IMR-90 (cell line): ENCODE measurements at regions not wholly inside any gene's neighbourhood (a gene's known extent, or its start where the extent isn't known, plus 50 kb on each side); places are given as distances from the start of the nearest gene placed in this dataset.

Experiments
- ATAC-seq: fragments of 200-7000 bp; cut with Tn5 transposase; 2 replicates; pipeline ENCODE4 v1.9.1; 2020; ENCODE audit warnings: low read depth, mild to moderate bottlenecking, moderate library complexity
- BruUV-seq: library from RNA; stranded (reverse); fragments of 400-500 nt; replicated peaks from 2 replicates; lab custom pipeline; 2021; lab: Mats Ljungman, UMichigan
- CTCF ChIA-PET: fragments of 300-600 bp; formaldehyde crosslinking; extraction: SDS; loops from one replicate; lab custom pipeline; 2021; ENCODE audit warnings: antibody characterized with exemption; lab: Yijun Ruan, JAX
- POLR2A ChIA-PET: fragments of 300-600 bp; sonication (Branson Sonifier 250); formaldehyde crosslinking; loops from one replicate; lab custom pipeline; 2022; ENCODE audit warnings: antibody characterized with exemption; ENCODE audit not compliant: unreplicated experiment; lab: Charles Lee
- DNase-seq: peaks from one replicate; pipeline ENCODE4 v3.0.0; 2013
- H2AFZ ChIP-seq: replicated peaks from 2 replicates; pipeline ENCODE3; 2013; ENCODE audit warnings: low read length, mild to moderate bottlenecking; ENCODE audit not compliant: poor library complexity
- H2AK5ac ChIP-seq: 2 replicates; pipeline ENCODE4 v1.6.1; 2013; ENCODE audit warnings: low read depth, low read length, inconsistent platforms
- H2AK9ac ChIP-seq: replicated peaks from 2 replicates; pipeline ENCODE3; 2013; ENCODE audit warnings: mild to moderate bottlenecking, low read depth, low read length, moderate library complexity; ENCODE audit not compliant: poor library complexity
- H2BK120ac ChIP-seq: 2 replicates; pipeline ENCODE4 v1.6.1; 2013; ENCODE audit warnings: low read depth, low read length, inconsistent platforms
- H2BK15ac ChIP-seq: 3 replicates; pipeline ENCODE4 v1.6.1; 2013; ENCODE audit warnings: low read depth, low read length, inconsistent platforms
- H2BK20ac ChIP-seq: 2 replicates; pipeline ENCODE4 v1.6.1; 2013; ENCODE audit warnings: low read depth, mild to moderate bottlenecking, inconsistent platforms, low read length, moderate library complexity
- H2BK5ac ChIP-seq: 2 replicates; pipeline ENCODE4 v1.6.1; 2013; ENCODE audit warnings: mild to moderate bottlenecking, low read depth, low read length, inconsistent platforms; ENCODE audit not compliant: poor library complexity, severe bottlenecking
- H3K14ac ChIP-seq: replicated peaks from 2 replicates; pipeline ENCODE4 v1.6.1; 2013; ENCODE audit warnings: low read depth, low read length, inconsistent platforms
- H3K18ac ChIP-seq: 2 replicates; pipeline ENCODE4 v1.6.1; 2013; ENCODE audit warnings: low read depth, low read length, control low read depth
- H3K23ac ChIP-seq: 2 replicates; pipeline ENCODE4 v1.6.1; 2013; ENCODE audit warnings: low read depth, low read length, inconsistent platforms
- H3K27ac ChIP-seq: 2 replicates; pipeline ENCODE4 v1.5.1; 2013; ENCODE audit warnings: mild to moderate bottlenecking, control low read depth, low read length; ENCODE audit not compliant: insufficient read depth
- H3K27me3 ChIP-seq: 2 replicates; pipeline ENCODE4 v1.6.1; 2013; ENCODE audit warnings: low read length; ENCODE audit not compliant: control insufficient read depth, insufficient read depth
- H3K36me3 ChIP-seq: 2 replicates; pipeline ENCODE4 v1.6.1; 2013; ENCODE audit warnings: low read length, mixed read lengths; ENCODE audit not compliant: control insufficient read depth, insufficient read depth
- H3K4ac ChIP-seq: 2 replicates; pipeline ENCODE4 v1.6.1; 2013; ENCODE audit warnings: low read depth, low read length, inconsistent platforms
- H3K4me1 ChIP-seq: 2 replicates; pipeline ENCODE4 v1.6.1; 2013; ENCODE audit warnings: low read length, mixed read lengths; ENCODE audit not compliant: control insufficient read depth, insufficient read depth
- H3K4me2 ChIP-seq: 2 replicates; pipeline ENCODE4 v1.6.1; 2013; ENCODE audit warnings: low read depth, mild to moderate bottlenecking, control low read depth, low read length, moderate library complexity
- H3K4me3 ChIP-seq: 2 replicates; pipeline ENCODE4 v1.5.1; 2013; ENCODE audit warnings: low read depth, mild to moderate bottlenecking, control low read depth, low read length, moderate library complexity; ENCODE audit not compliant: insufficient read depth
- H3K56ac ChIP-seq: 2 replicates; pipeline ENCODE4 v1.6.1; 2013; ENCODE audit warnings: low read length, inconsistent platforms; ENCODE audit not compliant: insufficient read depth; ENCODE audit errors: extremely low read depth
- H3K79me1 ChIP-seq, 2 experiments: 2 replicates each; pipeline ENCODE4 v1.6.1; 2013; ENCODE audit warnings: low read length in 2 of 2, inconsistent platforms in 1 of 2, low read depth in 1 of 2
- H3K9ac ChIP-seq: 2 replicates; pipeline ENCODE4 v1.6.1; 2013; ENCODE audit warnings: low read depth, low read length, control low read depth
- H3K9me1 ChIP-seq: 2 replicates; pipeline ENCODE4 v1.6.1; 2013; ENCODE audit warnings: low read length, inconsistent platforms; ENCODE audit not compliant: insufficient read depth
- H3K9me3 ChIP-seq: 2 replicates; pipeline ENCODE4 v1.6.1; 2013; ENCODE audit warnings: low read length; ENCODE audit not compliant: control insufficient read depth, insufficient read depth
- H4K20me1 ChIP-seq: 2 replicates; pipeline ENCODE4 v1.6.1; 2013; ENCODE audit warnings: low read length, inconsistent platforms; ENCODE audit not compliant: insufficient read depth
- H4K5ac ChIP-seq: 2 replicates; pipeline ENCODE4 v1.6.1; 2013; ENCODE audit warnings: mild to moderate bottlenecking, low read depth, low read length, control low read depth
- H4K8ac ChIP-seq, 2 experiments: 2 replicates each; pipeline ENCODE4 v1.6.1; 2013; ENCODE audit warnings: low read depth in 2 of 2, low read length in 2 of 2, control low read depth in 1 of 2, inconsistent platforms in 1 of 2
- H4K91ac ChIP-seq: 2 replicates; pipeline ENCODE4 v1.6.1; 2013; ENCODE audit warnings: low read depth, low read length, inconsistent platforms; ENCODE audit not compliant: insufficient read depth
- CHD1 ChIP-seq: IDR thresholded peaks from 2 replicates; pipeline ENCODE4 v1.6.1; 2012; ENCODE audit warnings: low read depth, low read length, improper control_type of control experiment
- CTCF ChIP-seq: conservative IDR thresholded peaks from 2 replicates; pipeline ENCODE4 v1.5.1; 2012; ENCODE audit warnings: mild to moderate bottlenecking, low read depth, low read length, improper control_type of control experiment
- ELK1 ChIP-seq: fragments of 150-350 bp; IDR thresholded peaks from 2 replicates; pipeline ENCODE4 v1.6.1; 2016; ENCODE audit warnings: low read depth, mild to moderate bottlenecking, low read length, moderate library complexity, borderline replicate concordance
- MAFK ChIP-seq: IDR thresholded peaks from 2 replicates; pipeline ENCODE4 v1.6.1; 2012; ENCODE audit warnings: low read depth, low read length, improper control_type of control experiment
- MXI1 ChIP-seq: IDR thresholded peaks from 2 replicates; pipeline ENCODE4 v1.6.1; 2012; ENCODE audit warnings: low read depth, mild to moderate bottlenecking, low read length, moderate library complexity, borderline replicate concordance
- POLR2A ChIP-seq: IDR thresholded peaks from 2 replicates; pipeline ENCODE4 v1.6.1; 2012; ENCODE audit warnings: mild to moderate bottlenecking, low read depth, low read length
- WGBS, 2 experiments: methylation state at CpG; one replicate each; pipeline versions ENCODE4 v1.1.5 to v1.1.7; 2013; ENCODE audit warnings: missing lambda C conversion rate in 2 of 2; ENCODE audit not compliant: insufficient read length in 1 of 2; ENCODE audit errors: extremely low coverage in 2 of 2; 5-methylcytosine and 5-hydroxymethylcytosine counted together
- dilution Hi-C: fragments of 300-500 bp; cut with HindIII; formaldehyde crosslinking; loops from one replicate; pipeline ENCODE4 v1.14.3; 2018; ENCODE audit warnings: low sequenced_read_pairs; ENCODE audit not compliant: unreplicated experiment
- in situ Hi-C: fragments of 300-500 bp; cut with MboI; formaldehyde crosslinking; loops from 3 replicates; pipeline ENCODE4 v1.14.3; 2019; ENCODE audit warnings: low sequenced_read_pairs, inconsistent platforms, mixed read lengths
- intact Hi-C: fragments of 100-400 bp; cut with micrococcal nuclease; formaldehyde crosslinking; loops from 2 replicates; pipeline ENCODE4 v1.10.0; 2022

- peak; percentile 44 for DNase-seq
- H2BK20ac ChIP-seq, result no peak overlapping the region
- dilution Hi-C loops, result no loop called here
Observed at GRCh38 chr4:19557161-19557560, 694.5 kb upstream of the SLIT2 start.

More at GRCh38 chr4:19557161-19557560, 694.5 kb upstream of the SLIT2 start:
- TF ChIP-seq MAFK (no peak), POLR2A (no peak), CHD1 (no peak), ELK1 (no peak), CTCF (no peak), MXI1 (no peak)
- H2AFZ ChIP-seq, result no peak overlapping the region
- H3K14ac ChIP-seq, result no peak overlapping the region
- H4K91ac ChIP-seq, result no peak overlapping the region
- BruUV-seq, result no TSS peak
- ATAC-seq, result peak; percentile 40; the same call in 1 of the 2 replicates
- H3K4ac ChIP-seq, result no peak overlapping the region
- in situ Hi-C loops (no loop called here), intact Hi-C loops (no loop called here)
- H3K36me3 ChIP-seq, result no peaks in the 10 kb centered on the region
- H2BK120ac ChIP-seq, result no peak overlapping the region
- no peaks in the 10 kb centered on the region for H3K9me3 ChIP-seq
- H4K20me1 ChIP-seq, result no peaks in the 10 kb centered on the region
- ChIA-PET POLR2A (no interaction called here), CTCF (interaction anchor here (0.7 kb wide), 1 partner anchor 13 kb away, joined by 4 read pairs; no protein-coding TSS in a partner anchor)
- H4K8ac ChIP-seq, result no peak overlapping the region
- H3K23ac ChIP-seq, result no peak overlapping the region
- no peak overlapping the region for H2AK5ac ChIP-seq
- H3K9ac ChIP-seq, result no peak overlapping the region
- no CpG with 5 or more reads among the region's 2 CpGs for WGBS, 2 experiments
- no peak overlapping the region for H2AK9ac ChIP-seq
- H4K5ac ChIP-seq, result no peak overlapping the region
- H3K27me3 ChIP-seq, result no peaks in the 10 kb centered on the region
- no peaks in the 10 kb centered on the region for H3K9me1 ChIP-seq
- H2BK5ac ChIP-seq, result no peak overlapping the region
- H3K18ac ChIP-seq, result no peak overlapping the region
- no peak overlapping the region for H3K4me3 ChIP-seq
- no peak overlapping the region for H3K4me2 ChIP-seq
- no peaks in the 10 kb centered on the region for H3K79me1 ChIP-seq
- H3K27ac ChIP-seq, result no peak overlapping the region
- H2BK15ac ChIP-seq, result no peak overlapping the region
- H3K4me1 ChIP-seq, result no peaks in the 10 kb centered on the region
- H3K56ac ChIP-seq, result no peak overlapping the region
